PC-9 (cell line): ENCODE measurements at regions not wholly inside any gene's neighbourhood (a gene's known extent, or its start where the extent isn't known, plus 50 kb on each side); places are given as distances from the start of the nearest gene placed in this dataset.

Experiments
- BruUV-seq: library from RNA; stranded (reverse); fragments of 400-500 nt; replicated peaks from 2 replicates; lab custom pipeline; 2021; lab: Mats Ljungman, UMichigan
- CTCF ChIA-PET: fragments of 300-600 bp; sonication (Branson Sonifier 250); formaldehyde crosslinking; loops from one replicate; lab custom pipeline; 2022; ENCODE audit warnings: antibody characterized with exemption; lab: Charles Lee
- POLR2A ChIA-PET: fragments of 300-600 bp; sonication (Branson Sonifier 250); formaldehyde crosslinking; loops from one replicate; lab custom pipeline; 2022; ENCODE audit warnings: antibody characterized with exemption; ENCODE audit not compliant: unreplicated experiment; lab: Charles Lee
- DNase-seq, 2 experiments: peaks; one replicate each; pipeline versions ENCODE4 v3.0.0 to v3.0.0-alpha.2; 2015 to 2022; ENCODE audit warnings: mixed read lengths in 1 of 2
- H2AFZ ChIP-seq: fragments of 200-600 bp; sonication (generic); 2 replicates; pipeline ENCODE4 v1.8.1; 2017; ENCODE audit warnings: antibody characterized with exemption
- H3F3A ChIP-seq: fragments of 200-600 bp; sonication (generic); 2 replicates; pipeline ENCODE4 v1.8.1; 2017; ENCODE audit warnings: antibody characterized with exemption, mild to moderate bottlenecking, low read depth; ENCODE audit not compliant: insufficient read depth
- H3K27ac ChIP-seq: fragments of 200-600 bp; sonication (generic); 2 replicates; pipeline ENCODE4 v1.6.1; 2016; ENCODE audit warnings: mixed run types
- H3K27me3 ChIP-seq: fragments of 200-600 bp; sonication (generic); 2 replicates; pipeline ENCODE4 v1.6.1; 2016; ENCODE audit warnings: low read depth, mixed run types; ENCODE audit not compliant: insufficient read depth
- H3K36me3 ChIP-seq: fragments of 200-600 bp; sonication (generic); 2 replicates; pipeline ENCODE4 v1.6.1; 2016; ENCODE audit warnings: low read depth, mixed run types
- H3K4me1 ChIP-seq: fragments of 200-600 bp; sonication (generic); replicated peaks from 2 replicates; pipeline ENCODE4 v1.6.1; 2016; ENCODE audit warnings: mixed run types; ENCODE audit not compliant: insufficient read depth
- H3K4me2 ChIP-seq: fragments of 200-600 bp; sonication (generic); 2 replicates; pipeline ENCODE4 v1.6.1; 2017; ENCODE audit warnings: mixed run types
- H3K4me3 ChIP-seq: fragments of 200-600 bp; sonication (generic); 2 replicates; pipeline ENCODE4 v1.6.1; 2016; ENCODE audit warnings: mixed run types
- H3K79me2 ChIP-seq: fragments of 200-600 bp; sonication (generic); 2 replicates; pipeline ENCODE4 v1.6.1; 2017; ENCODE audit warnings: low read depth, mixed run types
- H3K9me2 ChIP-seq: fragments of 200-600 bp; sonication (generic); 2 replicates; pipeline ENCODE4 v1.8.1; 2017; ENCODE audit warnings: mild to moderate bottlenecking; ENCODE audit not compliant: insufficient read depth
- H3K9me3 ChIP-seq: fragments of 200-600 bp; sonication (generic); 2 replicates; pipeline ENCODE4 v1.8.1; 2016; ENCODE audit warnings: low read depth; ENCODE audit not compliant: insufficient read depth
- H4K20me1 ChIP-seq: fragments of 200-600 bp; sonication (generic); 2 replicates; pipeline ENCODE4 v1.8.1; 2017; ENCODE audit not compliant: insufficient read depth
- EZH2 ChIP-seq: fragments of 200-600 bp; sonication (generic); IDR thresholded peaks from 2 replicates; pipeline ENCODE4 v1.8.0; 2017; ENCODE audit warnings: antibody characterized with exemption, low read depth
- intact Hi-C: fragments of 100-400 bp; cut with micrococcal nuclease; formaldehyde crosslinking; loops from one replicate; pipeline ENCODE4 v1.10.0; 2022; ENCODE audit not compliant: unreplicated experiment
- TF ChIP-seq, protein P1 (sequence below): fragments of 200-600 bp; sonication (generic); conservative IDR thresholded peaks from 2 replicates; pipeline ENCODE4 v1.6.1; 2017; ENCODE audit warnings: mixed run types, antibody characterized with exemption, mild to moderate bottlenecking, moderate library complexity

DNA sequence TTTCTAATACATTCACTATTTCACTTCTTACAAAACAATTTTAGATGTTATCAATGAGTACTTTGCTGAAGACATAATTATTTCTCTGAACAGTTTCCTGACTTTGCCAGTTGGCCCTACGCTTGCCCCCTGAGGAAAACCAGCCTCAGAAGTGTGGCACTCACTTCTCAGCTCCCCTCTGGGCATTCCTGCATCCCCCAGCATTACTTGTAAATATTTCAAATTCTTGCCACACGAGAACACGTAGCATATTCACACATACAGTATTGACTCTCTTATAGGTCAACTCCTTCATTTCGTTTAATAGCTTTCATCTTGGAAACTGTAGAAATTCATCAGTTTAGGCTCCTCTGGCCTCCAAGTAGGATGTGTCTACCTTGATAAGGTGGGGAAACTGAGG, 65.2 kb downstream of the OTX2 start:
- TF ChIP-seq, protein P1, sequence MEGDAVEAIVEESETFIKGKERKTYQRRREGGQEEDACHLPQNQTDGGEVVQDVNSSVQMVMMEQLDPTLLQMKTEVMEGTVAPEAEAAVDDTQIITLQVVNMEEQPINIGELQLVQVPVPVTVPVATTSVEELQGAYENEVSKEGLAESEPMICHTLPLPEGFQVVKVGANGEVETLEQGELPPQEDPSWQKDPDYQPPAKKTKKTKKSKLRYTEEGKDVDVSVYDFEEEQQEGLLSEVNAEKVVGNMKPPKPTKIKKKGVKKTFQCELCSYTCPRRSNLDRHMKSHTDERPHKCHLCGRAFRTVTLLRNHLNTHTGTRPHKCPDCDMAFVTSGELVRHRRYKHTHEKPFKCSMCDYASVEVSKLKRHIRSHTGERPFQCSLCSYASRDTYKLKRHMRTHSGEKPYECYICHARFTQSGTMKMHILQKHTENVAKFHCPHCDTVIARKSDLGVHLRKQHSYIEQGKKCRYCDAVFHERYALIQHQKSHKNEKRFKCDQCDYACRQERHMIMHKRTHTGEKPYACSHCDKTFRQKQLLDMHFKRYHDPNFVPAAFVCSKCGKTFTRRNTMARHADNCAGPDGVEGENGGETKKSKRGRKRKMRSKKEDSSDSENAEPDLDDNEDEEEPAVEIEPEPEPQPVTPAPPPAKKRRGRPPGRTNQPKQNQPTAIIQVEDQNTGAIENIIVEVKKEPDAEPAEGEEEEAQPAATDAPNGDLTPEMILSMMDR: no peak
- TF ChIP-seq EZH2: no peak
- Histone ChIP-seq H3K79me2 (no peaks in the 10 kb centered on the region), H4K20me1 (no peaks in the 10 kb centered on the region), H3K36me3 (no peaks in the 10 kb centered on the region), H3K9me3 (no peaks in the 10 kb centered on the region), H3K4me2 (no peak overlapping the region), H3K4me1 (no peaks in the 10 kb centered on the region), H2AFZ (no peak overlapping the region), H3K27ac (no peak overlapping the region), H3K9me2 (no peaks in the 10 kb centered on the region), H3F3A (no peaks in the 10 kb centered on the region), H3K27me3 (no peaks in the 10 kb centered on the region), H3K4me3 (no peak overlapping the region)
- POLR2A ChIA-PET: no interaction called here
- DNase-seq: no peak
- no TSS peak for BruUV-seq
- CTCF ChIA-PET: no interaction called here
- intact Hi-C loops: no loop called here

DNA sequence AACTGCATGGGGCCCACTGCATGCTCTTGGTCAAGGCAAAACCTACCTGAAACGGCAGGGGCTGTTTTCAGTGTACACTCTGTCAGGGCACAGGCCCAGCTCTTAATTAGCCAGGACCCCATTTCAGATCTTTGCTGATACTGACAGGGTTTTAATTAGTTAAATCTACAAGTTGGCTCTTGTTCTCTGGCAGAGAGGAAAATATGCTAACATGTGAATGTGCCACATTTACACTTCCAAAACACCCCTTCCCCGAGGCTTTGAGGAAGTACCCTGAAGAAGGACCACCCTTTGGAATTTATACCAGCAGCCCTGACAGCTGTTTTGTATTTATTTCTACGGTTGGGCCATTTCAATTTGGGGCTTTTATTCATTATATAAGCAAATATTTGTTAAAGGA, 66.3 kb downstream of the OTX2 start:
- no peaks in the 10 kb centered on the region for H3K27me3 ChIP-seq
- ChIA-PET POLR2A (no interaction called here), CTCF (no interaction called here)
- no peak for DNase-seq
- no peak overlapping the region for H3K4me3 ChIP-seq
- no TSS peak for BruUV-seq
- H2AFZ ChIP-seq: no peak overlapping the region
- no peaks in the 10 kb centered on the region for H3K9me2 ChIP-seq
- H4K20me1 ChIP-seq: no peaks in the 10 kb centered on the region
- no peaks in the 10 kb centered on the region for H3K4me1 ChIP-seq
- H3K9me3 ChIP-seq: no peaks in the 10 kb centered on the region
- H3K4me2 ChIP-seq: no peak overlapping the region
- intact Hi-C loops: no loop called here
- no peaks in the 10 kb centered on the region for H3K79me2 ChIP-seq
- no peaks in the 10 kb centered on the region for H3F3A ChIP-seq
- TF ChIP-seq, protein P1: no peak
- no peak for TF ChIP-seq EZH2
- no peak overlapping the region for H3K27ac ChIP-seq
- no peaks in the 10 kb centered on the region for H3K36me3 ChIP-seq

DNA sequence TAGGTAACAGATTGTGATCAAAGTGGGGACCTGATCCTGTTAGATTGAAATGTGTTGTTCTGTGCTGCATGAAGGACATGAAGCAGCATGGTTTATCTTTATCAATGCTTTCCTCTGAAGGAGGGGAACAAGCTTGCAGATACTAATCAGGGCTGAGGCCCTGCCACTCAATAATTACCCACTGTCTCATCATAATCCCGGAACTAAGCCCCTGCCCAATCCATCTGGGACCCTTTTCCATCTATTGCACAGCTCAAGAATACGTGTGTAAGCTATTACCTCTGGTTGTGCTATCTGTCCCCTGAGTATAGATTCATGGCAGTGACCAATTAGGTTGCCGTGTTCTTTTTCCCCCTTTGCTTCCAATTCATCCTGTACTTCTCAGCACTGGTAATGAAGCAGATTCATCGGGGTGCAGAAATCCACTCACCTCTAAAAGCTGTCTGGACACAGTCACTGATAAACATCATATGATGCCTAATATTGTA, 67.8 kb downstream of the OTX2 start:
- Histone ChIP-seq H3K9me2 (no peaks in the 10 kb centered on the region), H4K20me1 (no peaks in the 10 kb centered on the region), H3K27ac (no peak overlapping the region), H3K36me3 (no peaks in the 10 kb centered on the region), H3K4me1 (no peaks in the 10 kb centered on the region), H3K9me3 (no peaks in the 10 kb centered on the region), H3K79me2 (no peaks in the 10 kb centered on the region), H3K4me2 (no peak overlapping the region), H3F3A (no peaks in the 10 kb centered on the region), H3K4me3 (no peak overlapping the region), H2AFZ (no peak overlapping the region), H3K27me3 (no peaks in the 10 kb centered on the region)
- no peak for DNase-seq
- TF ChIP-seq EZH2: no peak
- TF ChIP-seq, protein P1: no peak
- ChIA-PET CTCF (no interaction called here), POLR2A (no interaction called here)
- intact Hi-C loops: no loop called here
- BruUV-seq: no TSS peak
